B cell (primary cell): ENCODE measurements at regions not wholly inside any gene's neighbourhood (a gene's known extent, or its start where the extent isn't known, plus 50 kb on each side); places are given as distances from the start of the nearest gene placed in this dataset.

Source experiments
- ATAC-seq: fragments of 200-7000 bp; cut with Tn5 transposase; one replicate; pipeline ENCODE4 v1.10.0; 2021; ENCODE audit warnings: low read depth, mild to moderate bottlenecking, moderate number of reproducible peaks, moderate library complexity
- CTCF ChIA-PET: fragments of 350-600 bp; sonication (Branson Sonifier 250); formaldehyde crosslinking; loops from one replicate; lab custom pipeline; 2021; ENCODE audit warnings: antibody characterized with exemption, inconsistent platforms; lab: Charles Lee
- POLR2A ChIA-PET: fragments of 350-600 bp; sonication (Branson Sonifier 250); formaldehyde crosslinking; loops from one replicate; lab custom pipeline; 2021; ENCODE audit warnings: antibody characterized with exemption; lab: Charles Lee
- DNase-seq: peaks from one replicate; pipeline ENCODE4 v3.0.0; 2013
- H2AFZ ChIP-seq: 2 replicates; pipeline ENCODE4 v1.6.1; 2012; ENCODE audit warnings: mild to moderate bottlenecking, low read depth, low read length; ENCODE audit not compliant: insufficient read depth, poor library complexity, severe bottlenecking
- H3K27ac ChIP-seq, 2 donors: 1 replicate in 1 of 2; 2 replicates in 1 of 2; pipeline ENCODE4 v1.5.1; 2012 to 2013; ENCODE audit warnings: low read length in 2 of 2, mild to moderate bottlenecking in 2 of 2, moderate library complexity in 1 of 2
- H3K27me3 ChIP-seq, 4 experiments: fragments of 200-600 bp in 1 of 4; sonication (generic) in 1 of 4; replicated peaks in 1 of 4; 1 replicate in 2 of 4; 2 replicates in 2 of 4; pipeline versions ENCODE4 v1.6.1 to v1.7.0; 2013 to 2016; ENCODE audit warnings: low read length in 3 of 4, mild to moderate bottlenecking in 2 of 4, mixed read lengths in 1 of 4, moderate library complexity in 1 of 4; ENCODE audit not compliant: insufficient read depth in 4 of 4, control insufficient read depth in 3 of 4; ENCODE audit errors: control extremely low read depth in 1 of 4
- H3K36me3 ChIP-seq, 2 experiments: replicated peaks in 1 of 2; 1 replicate in 1 of 2; 2 replicates in 1 of 2; pipeline versions ENCODE4 v1.6.1 to v1.7.1; 2013; ENCODE audit warnings: low read length in 1 of 2; ENCODE audit not compliant: insufficient read depth in 2 of 2, control insufficient read depth in 1 of 2; ENCODE audit errors: control extremely low read depth in 1 of 2, extremely low read depth in 1 of 2
- H3K4me1 ChIP-seq, 2 donors: fragments of 200-600 bp in 1 of 2; sonication (generic) in 1 of 2; 1 replicate in 1 of 2; 2 replicates in 1 of 2; pipeline versions ENCODE4 v1.5.1 to v1.6.1; 2013 to 2017; ENCODE audit warnings: low read length in 2 of 2; ENCODE audit not compliant: control insufficient read depth in 2 of 2, insufficient read depth in 2 of 2
- H3K4me2 ChIP-seq: replicated peaks from 2 replicates; pipeline ENCODE3; 2012; ENCODE audit warnings: mild to moderate bottlenecking, low read depth, low read length; ENCODE audit not compliant: poor library complexity, severe bottlenecking
- H3K4me3 ChIP-seq, 5 experiments: fragments of 200-600 bp in 1 of 5; sonication (generic) in 1 of 5; 1 replicate in 3 of 5; 2 replicates in 2 of 5; pipeline versions ENCODE4 v1.5.1 to v1.7.0; 2011 to 2016; ENCODE audit warnings: low read length in 4 of 5, mild to moderate bottlenecking in 4 of 5, low read depth in 2 of 5, control low read depth in 1 of 5, moderate library complexity in 1 of 5; ENCODE audit not compliant: insufficient read depth in 1 of 5; ENCODE audit errors: control extremely low read depth in 1 of 5, extremely low read depth in 1 of 5
- H3K79me2 ChIP-seq: fragments of 200-600 bp; sonication (generic); one replicate; pipeline ENCODE4 v1.6.0; 2016; ENCODE audit warnings: low read length; ENCODE audit not compliant: control insufficient read depth, insufficient read depth
- H3K9ac ChIP-seq: fragments of 200-600 bp; sonication (generic); 2 replicates; pipeline ENCODE4 v1.6.1; 2017; ENCODE audit warnings: mild to moderate bottlenecking, low read length, moderate library complexity
- H3K9me3 ChIP-seq, 3 donors: one replicate each; pipeline versions ENCODE4 v1.6.1 to v1.7.1; 2013; ENCODE audit warnings: low read length in 2 of 3; ENCODE audit not compliant: control insufficient read depth in 2 of 3, insufficient read depth in 1 of 3; ENCODE audit errors: control extremely low read depth in 1 of 3
- H4K20me1 ChIP-seq: 2 replicates; pipeline ENCODE4 v1.6.0; 2012; ENCODE audit warnings: mild to moderate bottlenecking, low read length; ENCODE audit not compliant: insufficient read depth, control insufficient read depth, poor library complexity, severe bottlenecking
- H3K27ac Mint-ChIP-seq: one replicate; pipeline ENCODE4 v1.8.0; 2021; ENCODE audit warnings: mixed read lengths
- H3K27me3 Mint-ChIP-seq: one replicate; pipeline ENCODE4 v1.8.0; 2021; ENCODE audit warnings: mixed read lengths
- H3K4me1 Mint-ChIP-seq: one replicate; pipeline ENCODE4 v1.8.0; 2021; ENCODE audit warnings: mixed read lengths
- H3K4me3 Mint-ChIP-seq: one replicate; pipeline ENCODE4 v1.8.0; 2021; ENCODE audit warnings: mixed read lengths
- H3K9me3 Mint-ChIP-seq: one replicate; pipeline ENCODE4 v1.8.0; 2022; ENCODE audit warnings: mixed read lengths; ENCODE audit not compliant: insufficient read depth
- EZH2 ChIP-seq: IDR thresholded peaks from 2 replicates; pipeline ENCODE4 v1.6.1; 2012; ENCODE audit warnings: borderline replicate concordance, low read depth, mild to moderate bottlenecking, moderate library complexity, low read length; ENCODE audit not compliant: insufficient read depth, poor library complexity, severe bottlenecking
- WGBS: methylation state at CpG from one replicate; pipeline ENCODE4 v1.1.5; 2013; ENCODE audit warnings: missing lambda C conversion rate; ENCODE audit not compliant: insufficient coverage; 5-methylcytosine and 5-hydroxymethylcytosine counted together
- intact Hi-C: fragments of 100-400 bp; cut with micrococcal nuclease; formaldehyde crosslinking; loops from one replicate; pipeline ENCODE4 v1.10.0; 2022
- TF ChIP-seq, protein P1 (sequence below): fragments of 200-600 bp; IDR thresholded peaks from one replicate; pipeline ENCODE4 v1.8.0; 2022; ENCODE audit warnings: antibody characterized with exemption, mild to moderate bottlenecking

- WGBS: 92% methylated on average over 5 of the region's 16 CpGs
- ChIA-PET CTCF (no interaction called here), POLR2A (no interaction called here)
- peaks cover 7% of the 10 kb centered on the region for H3K9me3 Mint-ChIP-seq
- peaks cover 7% of the 10 kb centered on the region for H3K27me3 Mint-ChIP-seq
- Histone ChIP-seq H3K27me3 (no peaks in the 10 kb centered on the region), H2AFZ (no peak overlapping the region), H3K4me3 (no peak overlapping the region), H3K9ac (no peak overlapping the region), H3K4me1 (no peaks in the 10 kb centered on the region), H3K9me3 (peaks cover 0 to 2% (median 0%) of the 10 kb centered on the region in 3 donors), H4K20me1 (no peaks in the 10 kb centered on the region), H3K4me2 (no peak overlapping the region), H3K79me2 (no peaks in the 10 kb centered on the region), H3K27ac (no peak overlapping the region), H3K36me3 (no peaks in the 10 kb centered on the region)
- H3K4me3 Mint-ChIP-seq: no peak overlapping the region
- ATAC-seq: no peak
- no peak for DNase-seq
- H3K4me1 Mint-ChIP-seq: no peaks in the 10 kb centered on the region
- H3K27ac Mint-ChIP-seq: no peak overlapping the region
- TF ChIP-seq, protein P1, sequence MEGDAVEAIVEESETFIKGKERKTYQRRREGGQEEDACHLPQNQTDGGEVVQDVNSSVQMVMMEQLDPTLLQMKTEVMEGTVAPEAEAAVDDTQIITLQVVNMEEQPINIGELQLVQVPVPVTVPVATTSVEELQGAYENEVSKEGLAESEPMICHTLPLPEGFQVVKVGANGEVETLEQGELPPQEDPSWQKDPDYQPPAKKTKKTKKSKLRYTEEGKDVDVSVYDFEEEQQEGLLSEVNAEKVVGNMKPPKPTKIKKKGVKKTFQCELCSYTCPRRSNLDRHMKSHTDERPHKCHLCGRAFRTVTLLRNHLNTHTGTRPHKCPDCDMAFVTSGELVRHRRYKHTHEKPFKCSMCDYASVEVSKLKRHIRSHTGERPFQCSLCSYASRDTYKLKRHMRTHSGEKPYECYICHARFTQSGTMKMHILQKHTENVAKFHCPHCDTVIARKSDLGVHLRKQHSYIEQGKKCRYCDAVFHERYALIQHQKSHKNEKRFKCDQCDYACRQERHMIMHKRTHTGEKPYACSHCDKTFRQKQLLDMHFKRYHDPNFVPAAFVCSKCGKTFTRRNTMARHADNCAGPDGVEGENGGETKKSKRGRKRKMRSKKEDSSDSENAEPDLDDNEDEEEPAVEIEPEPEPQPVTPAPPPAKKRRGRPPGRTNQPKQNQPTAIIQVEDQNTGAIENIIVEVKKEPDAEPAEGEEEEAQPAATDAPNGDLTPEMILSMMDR: no peak
- TF ChIP-seq EZH2: no peak
- intact Hi-C loops: no loop called here
Observed at GRCh38 chr2:71742953-71743601, 289.7 kb downstream of the DYSF start.

DNA sequence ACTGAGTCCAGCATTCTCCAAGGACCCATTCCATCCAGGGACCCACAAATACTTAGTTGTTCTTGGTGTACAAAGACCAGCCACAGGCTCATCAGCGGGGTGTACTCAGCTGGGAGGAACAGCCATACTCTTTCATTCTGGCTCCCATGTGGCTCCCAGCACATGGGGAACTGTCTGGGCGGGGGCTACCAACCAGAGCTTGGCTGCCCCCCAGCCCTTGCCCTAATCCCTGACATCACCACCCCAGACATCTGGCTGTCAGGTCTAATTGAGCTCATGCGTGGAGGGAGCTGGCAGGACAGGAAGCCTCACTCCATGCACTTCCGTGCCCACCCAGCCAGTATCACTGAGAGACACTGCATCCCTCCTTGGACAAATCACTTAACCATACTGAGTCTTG, 283.6 kb downstream of the DYSF start:
- no peak for TF ChIP-seq EZH2
- TF ChIP-seq, protein P1: no peak
- WGBS: 87% methylated on average over 4 of the region's 4 CpGs
- no peaks in the 10 kb centered on the region for H4K20me1 ChIP-seq
- no peaks in the 10 kb centered on the region for H3K4me1 ChIP-seq
- no peak for DNase-seq
- Mint-ChIP-seq H3K9me3 (peaks cover 7% of the 10 kb centered on the region), H3K27ac (no peak overlapping the region), H3K4me1 (no peaks in the 10 kb centered on the region), H3K4me3 (no peak overlapping the region), H3K27me3 (peaks cover 3% of the 10 kb centered on the region)
- no peaks in the 10 kb centered on the region for H3K79me2 ChIP-seq
- POLR2A ChIA-PET: no interaction called here
- no peak overlapping the region for H3K27ac ChIP-seq
- no peak overlapping the region for H2AFZ ChIP-seq
- CTCF ChIA-PET: no interaction called here
- no peak for ATAC-seq
- H3K36me3 ChIP-seq: no peaks in the 10 kb centered on the region
- no peak overlapping the region for H3K4me3 ChIP-seq
- H3K9me3 ChIP-seq: peaks cover 0 to 12% (median 0%) of the 10 kb centered on the region in 3 donors
- H3K9ac ChIP-seq: no peak overlapping the region
- H3K4me2 ChIP-seq: no peak overlapping the region
- intact Hi-C loops: no loop called here
- H3K27me3 ChIP-seq: no peaks in the 10 kb centered on the region
